HG03520 (cell line): ENCODE measurements at regions not wholly inside any gene's neighbourhood (a gene's known extent, or its start where the extent isn't known, plus 50 kb on each side); places are given as distances from the start of the nearest gene placed in this dataset.

ENCODE experiments used
- ATAC-seq: cut with Tn5 transposase; IDR thresholded peaks from one replicate; pipeline ENCODE4 v1.9.1; 2021; ENCODE audit warnings: mild to moderate bottlenecking, moderate library complexity; ENCODE audit not compliant: unreplicated experiment

DNA sequence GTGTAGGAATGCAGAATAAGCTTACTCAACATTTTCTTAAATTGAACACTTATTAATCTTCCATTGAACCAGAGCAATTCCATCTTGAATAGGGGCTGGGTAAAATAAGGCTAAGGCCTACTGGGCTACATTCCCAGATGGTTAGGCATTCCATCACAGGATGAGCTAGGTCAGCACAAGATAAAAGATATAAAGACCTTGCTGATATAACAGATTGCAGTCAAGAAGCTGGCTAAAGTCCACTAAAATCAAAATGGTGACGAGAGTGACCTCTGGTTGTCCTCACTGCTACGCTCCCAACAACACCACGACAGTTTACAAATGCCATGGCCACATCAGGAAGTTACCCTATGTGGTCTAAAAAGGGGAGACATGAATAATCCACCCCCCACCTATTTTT is 156.1 kb downstream of the NXNL2 start:
- no peak for ATAC-seq

DNA sequence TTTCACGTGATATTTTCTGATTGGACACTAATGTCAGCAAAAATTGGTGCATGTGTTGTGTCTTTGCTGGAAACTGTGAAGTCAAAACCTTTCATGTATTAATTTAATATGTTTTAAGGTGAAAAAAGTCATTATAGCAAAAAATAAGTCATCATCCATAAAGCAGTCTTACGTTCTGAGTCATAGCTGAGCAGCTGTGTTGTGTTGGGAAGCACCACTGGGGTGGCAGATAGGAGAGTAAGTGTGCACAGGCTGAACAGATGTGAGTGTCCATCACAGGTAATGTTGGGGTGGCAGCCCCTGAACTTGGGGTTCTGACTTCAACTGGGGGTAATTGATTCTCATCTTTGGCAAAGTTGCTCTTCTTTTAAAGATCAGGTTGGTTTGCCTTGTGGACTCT is 156.8 kb downstream of the NXNL2 start:
- no peak for ATAC-seq

DNA sequence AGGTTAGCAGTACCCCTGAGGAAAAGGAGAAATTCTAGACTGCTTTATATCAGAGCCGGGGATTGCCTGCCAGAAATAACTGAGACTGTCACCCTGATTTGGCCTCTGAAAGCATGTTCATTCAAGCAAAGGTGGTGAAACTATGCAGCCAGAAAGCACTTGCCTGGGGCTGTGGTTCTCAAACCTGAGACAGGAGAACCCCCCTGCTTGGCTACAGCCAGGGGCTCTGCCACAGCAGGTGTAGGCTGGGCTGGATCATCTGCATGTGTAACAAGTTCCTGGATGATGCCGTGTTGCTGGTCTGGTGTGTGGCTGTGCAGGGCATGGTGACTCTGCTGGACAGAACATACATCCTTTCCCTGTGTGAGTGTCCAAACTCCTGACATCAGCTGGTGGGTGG is 157.8 kb downstream of the NXNL2 start:
- no peak for ATAC-seq

DNA sequence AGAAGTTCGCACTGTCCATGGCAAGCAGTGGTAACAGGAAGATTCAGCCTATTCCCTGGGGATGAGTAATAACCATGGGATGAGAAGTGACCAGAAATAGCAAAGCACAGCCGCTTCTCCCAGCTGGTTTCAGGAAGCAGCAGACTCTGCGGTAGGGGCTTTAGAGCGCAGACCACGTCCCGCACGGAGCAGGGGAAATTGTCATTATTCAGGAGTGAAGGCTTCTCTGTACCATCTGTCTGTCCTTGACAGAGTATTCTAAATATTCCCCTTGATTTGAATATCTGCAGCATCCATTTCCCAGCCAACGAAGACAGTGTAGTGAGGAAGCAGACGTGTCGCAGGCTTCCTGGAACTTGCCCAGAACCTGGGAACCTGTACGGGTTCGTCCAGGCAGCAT is 159.6 kb downstream of the NXNL2 start:
- ATAC-seq = no peak

DNA sequence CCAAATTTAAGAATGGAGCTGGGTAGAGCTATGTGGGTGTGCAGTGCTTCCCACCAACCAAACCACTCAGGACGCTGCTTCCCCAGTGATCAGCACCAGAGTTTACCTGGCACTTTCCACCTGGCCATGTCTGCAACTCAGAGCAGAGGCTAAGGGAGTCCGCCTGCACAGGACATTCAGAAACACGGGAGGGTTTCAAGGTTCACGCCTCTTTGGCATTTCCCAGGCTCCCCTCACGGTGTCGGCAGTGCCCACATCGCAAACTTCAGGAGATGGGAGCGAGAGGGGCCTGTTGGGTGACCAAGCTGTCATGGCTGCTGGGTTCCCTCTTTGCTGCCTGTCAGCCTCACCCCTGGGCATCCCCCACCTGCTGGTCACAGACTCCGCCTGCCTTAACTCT is 161.5 kb downstream of the NXNL2 start:
- no peak for ATAC-seq

DNA sequence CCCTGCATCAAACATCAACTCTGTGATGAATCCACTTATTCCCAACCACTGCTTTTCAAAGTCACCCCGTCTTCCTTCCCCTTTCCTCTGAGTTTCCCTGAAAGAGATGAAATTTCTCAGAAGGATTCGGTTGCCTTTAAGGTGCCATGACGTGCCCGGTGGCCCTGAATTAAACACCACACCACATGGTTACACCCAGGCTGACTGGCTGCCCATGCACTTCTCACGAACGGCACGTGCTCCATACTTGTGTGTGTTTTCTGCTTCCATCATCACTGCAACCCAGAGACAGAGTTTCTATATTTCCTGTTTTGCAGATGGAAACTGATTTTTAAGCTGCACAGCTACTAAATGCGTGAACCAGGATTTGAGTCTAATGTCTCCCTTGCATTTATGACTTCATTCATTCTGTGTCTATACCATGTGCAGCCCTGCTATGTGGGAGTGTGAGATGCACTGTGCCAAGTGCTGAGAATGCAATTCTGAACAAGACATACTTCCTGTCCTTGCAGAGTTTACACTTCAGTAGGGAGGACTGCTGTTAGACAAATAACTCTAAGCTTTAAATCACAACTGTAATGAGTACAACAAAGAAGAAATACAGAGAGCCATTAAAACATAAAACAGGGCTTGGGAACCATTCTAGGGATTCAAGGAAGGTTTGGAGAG is 162.9 kb downstream of the NXNL2 start:
- no peak for ATAC-seq

DNA sequence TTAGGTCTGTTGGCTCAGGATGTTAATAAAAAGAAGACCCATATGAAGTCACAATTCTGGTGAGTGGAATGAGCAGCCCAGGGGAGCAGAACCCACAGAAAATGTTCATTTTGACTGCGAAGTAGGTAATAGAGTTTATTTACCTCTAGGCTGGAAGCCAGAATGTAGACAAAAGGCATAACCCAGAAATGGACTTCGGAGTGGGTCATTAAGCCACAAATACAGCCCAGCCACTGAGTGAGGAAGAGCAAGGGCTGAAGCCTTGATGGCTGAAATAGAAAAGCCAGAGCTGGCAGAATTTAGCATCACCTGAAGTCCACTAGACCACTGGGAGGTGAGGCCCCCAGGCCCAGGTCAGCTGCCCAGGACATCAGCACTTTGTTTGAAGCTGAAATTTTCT is 168.0 kb downstream of the NXNL2 start:
- no peak for ATAC-seq

DNA sequence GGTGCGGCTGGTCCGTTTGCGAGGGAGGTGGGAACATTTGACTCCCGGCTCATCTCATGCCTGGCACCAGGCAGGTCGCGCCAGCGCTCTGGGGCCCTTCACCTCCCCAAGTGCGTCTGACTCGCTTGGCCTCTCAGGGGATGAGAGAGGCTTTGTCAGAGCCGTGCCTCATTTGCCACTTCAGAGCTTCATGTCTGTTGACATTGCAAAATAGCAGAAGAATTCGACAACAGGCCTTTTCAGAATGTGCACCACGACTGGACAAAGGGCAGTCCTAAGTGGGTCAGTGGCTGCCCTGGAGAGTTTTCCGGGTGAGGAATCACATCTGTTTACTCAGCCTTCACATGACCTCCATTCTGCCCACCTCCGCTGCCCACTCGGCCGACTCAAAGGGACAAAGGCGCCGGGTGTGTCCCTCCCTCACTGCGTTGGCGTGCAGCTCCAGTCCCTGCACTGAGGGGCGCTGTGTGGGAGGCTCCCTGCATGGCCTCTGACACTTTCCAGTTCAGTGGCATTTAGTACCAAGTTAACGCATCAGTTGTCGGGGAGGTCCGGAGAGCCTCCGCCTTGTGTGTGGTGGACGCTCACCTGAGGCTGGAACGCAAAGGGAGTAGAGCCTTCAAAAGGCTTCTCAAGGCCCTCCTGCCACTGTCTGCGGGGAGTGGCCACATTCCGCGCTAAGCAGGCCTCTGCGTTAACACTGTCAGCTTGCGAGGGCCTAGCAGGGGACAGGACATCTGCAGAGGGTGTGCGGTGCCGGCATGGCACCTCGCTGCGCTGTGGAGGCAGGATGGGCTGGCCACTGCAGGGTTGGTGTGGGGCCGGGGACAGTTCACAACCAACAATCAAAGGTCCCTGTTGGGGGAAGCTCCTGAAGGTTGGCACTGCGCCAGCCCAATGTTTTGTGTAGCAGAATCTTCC is 171.5 kb downstream of the NXNL2 start:
- ATAC-seq = no peak

DNA sequence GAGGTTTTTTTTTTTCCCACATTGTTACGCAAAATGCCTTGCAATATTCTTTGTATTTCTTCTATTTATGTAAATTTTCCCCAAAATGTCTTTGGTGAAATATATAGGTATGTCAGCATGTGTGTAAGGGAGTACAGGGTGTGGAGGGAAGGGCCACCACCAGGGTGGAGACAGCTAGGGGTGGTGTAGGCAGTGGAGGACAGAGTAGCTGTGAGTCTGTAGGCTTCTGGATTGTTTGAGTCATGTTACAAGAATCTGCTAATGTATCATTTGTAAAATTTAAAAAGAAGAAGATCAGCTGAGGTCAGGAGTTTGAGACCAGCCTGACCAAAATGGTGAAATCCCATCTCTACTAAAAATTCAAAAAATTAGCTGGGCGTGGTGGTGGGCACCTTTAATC is 175.5 kb downstream of the NXNL2 start:
- no peak for ATAC-seq

DNA sequence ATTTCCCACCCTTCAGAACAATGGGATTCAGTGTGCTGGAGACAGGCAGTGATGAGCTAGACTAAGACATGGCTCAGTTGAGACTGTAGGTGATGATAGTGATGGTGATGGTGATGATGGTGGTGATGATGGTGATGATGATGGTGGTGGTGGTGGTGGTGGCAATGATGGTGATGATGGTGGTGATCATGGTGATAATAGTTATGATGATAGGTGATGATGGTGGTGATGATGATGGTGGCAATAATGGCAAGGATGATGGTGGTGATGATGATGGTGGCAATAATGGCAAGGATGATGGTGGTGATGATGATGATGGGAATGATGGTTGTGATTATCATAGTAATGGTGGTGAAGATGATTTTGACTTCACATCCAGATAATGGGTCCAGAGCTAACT is 176.7 kb downstream of the NXNL2 start:
- ATAC-seq = no peak

DNA sequence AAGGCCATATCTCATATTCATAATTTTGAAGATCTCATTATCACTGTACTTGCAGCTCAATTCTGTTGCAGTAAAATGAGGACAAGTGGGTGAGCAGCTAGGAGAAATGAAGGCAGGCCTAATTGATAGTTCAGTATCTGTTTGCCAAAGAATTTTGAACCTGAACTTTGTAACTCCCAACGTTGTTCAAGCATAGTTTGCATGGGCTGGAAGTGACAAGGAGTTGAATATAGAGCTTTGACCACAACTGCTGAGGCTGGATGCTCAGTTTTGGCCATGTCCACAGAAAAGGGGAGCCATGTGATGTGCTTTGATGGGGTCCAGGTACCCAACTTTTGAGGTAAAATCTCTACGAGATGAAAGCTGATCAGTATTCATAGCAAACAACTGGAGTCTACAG is 177.5 kb downstream of the NXNL2 start:
- no peak for ATAC-seq

DNA sequence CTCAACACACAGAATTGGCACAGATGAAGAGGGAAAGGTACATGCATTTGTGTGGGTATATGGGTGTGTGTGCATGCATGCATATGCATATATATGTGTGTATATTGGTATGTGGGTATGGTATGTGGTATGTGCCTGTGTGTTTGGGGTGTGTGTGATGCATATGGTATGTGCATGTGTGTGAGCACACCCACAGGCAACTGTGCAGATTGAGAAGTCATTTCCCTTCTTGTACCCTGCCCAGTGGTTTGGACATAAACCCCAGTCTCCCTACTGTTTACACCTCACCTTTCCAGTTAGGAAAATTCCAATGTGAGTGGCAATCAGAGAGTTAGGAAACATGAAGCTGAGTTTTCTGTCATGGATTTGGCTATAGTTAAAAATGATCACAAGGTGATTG is 178.0 kb downstream of the NXNL2 start:
- no peak for ATAC-seq

DNA sequence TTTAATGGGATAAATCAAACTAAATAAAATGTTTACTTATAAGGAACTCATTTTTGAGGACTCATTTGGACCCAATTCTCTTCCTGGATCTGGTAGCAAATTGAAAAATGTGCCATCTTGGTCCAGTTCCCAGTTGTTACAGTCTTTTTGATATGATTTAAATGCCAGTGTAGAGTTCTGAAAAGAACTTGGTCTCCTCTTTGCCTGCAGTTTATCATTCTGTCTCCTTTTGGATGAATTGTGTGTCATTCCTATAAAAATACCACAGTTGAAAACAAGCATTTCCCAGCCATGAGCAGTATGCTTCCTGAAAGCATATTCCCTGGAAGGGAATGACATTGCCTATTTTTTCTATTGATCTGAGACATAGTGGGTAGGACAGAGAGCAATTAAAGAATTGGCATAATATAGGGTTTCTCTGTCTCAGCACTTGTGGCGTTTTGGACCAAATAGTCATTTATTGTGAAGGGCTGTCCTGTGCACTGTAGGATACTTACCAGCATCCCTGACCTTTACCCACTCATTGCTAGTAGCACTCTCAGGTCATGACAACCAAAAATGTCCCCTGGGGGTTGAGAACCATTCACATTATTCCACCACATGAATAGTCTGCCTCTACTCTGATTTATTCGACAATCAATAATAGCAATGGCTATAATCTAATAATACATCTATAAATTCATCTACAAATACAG is 181.8 kb downstream of the NXNL2 start:
- no peak for ATAC-seq

DNA sequence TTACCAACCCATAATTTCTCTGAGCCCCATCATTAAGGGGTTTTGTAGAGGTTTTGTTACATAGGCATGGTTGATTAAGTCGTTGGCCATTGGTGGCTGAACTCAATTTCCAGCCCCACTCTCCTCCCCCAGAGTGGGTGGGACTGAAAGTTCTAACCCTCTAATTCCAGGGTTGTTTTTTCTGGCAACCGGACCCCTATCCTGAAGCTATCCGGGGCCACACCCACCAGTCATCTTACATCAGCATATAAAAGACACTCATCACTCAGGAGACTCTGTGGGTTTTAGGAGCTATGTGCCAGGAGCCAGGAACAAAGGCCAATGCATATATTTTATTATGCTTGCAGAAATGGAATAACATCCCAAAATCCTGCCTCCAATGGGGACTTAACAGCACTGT is 186.0 kb downstream of the NXNL2 start:
- no peak for ATAC-seq

DNA sequence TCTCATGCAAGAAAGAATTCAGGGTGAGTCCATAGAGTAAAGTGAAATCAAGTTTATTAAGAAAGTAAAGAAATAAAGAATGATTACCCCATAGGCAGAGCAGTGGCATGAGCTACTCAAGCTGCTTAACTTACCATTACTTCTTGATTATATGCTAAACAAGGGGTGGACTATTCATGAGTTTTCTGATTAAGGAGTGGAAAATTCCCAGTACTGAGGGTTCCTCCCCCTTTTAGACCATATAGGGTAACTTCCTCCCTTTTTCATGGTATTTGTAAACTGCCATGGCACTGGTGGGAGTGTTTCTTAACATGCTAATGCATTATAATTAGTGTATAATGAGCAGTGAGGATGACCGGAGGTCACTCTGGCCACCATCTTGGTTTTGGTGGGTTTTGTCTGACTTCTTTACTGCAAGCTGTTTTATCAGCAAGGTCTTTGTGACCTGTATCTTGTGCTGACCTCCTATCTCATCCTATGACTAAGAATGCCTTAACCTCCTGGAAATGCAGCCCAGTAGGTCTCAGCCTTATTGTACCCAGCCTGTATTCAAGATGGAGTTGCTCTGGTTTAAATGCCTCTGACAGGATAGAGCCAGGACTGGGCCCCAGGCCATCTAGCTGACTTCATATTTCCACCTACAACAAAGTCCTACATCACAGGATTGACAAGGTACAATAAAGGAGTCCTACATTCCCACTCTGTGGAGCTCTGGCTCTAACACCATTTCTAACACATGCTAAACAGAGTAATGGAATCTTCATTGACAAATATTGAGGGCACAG is 186.7 kb downstream of the NXNL2 start:
- ATAC-seq = no peak

DNA sequence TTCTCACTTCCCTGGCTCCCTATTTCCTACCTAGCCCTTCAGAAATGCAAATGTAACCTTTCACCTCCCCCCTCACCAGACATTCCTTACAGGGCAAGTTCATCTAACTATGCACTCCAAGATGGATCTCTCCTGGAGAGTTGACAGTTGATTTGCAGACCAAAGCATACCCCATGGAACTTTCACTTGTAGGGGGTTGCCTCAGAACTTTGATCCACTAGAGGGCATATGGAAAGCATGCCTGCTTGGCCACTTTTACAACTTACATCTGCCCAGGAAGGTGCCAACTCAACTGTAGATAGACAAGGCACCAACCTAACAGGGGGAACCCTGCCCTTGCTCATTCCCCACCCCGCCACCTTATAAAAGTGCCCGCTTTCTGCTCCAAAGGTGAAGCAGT is 187.8 kb downstream of the NXNL2 start:
- no peak for ATAC-seq

DNA sequence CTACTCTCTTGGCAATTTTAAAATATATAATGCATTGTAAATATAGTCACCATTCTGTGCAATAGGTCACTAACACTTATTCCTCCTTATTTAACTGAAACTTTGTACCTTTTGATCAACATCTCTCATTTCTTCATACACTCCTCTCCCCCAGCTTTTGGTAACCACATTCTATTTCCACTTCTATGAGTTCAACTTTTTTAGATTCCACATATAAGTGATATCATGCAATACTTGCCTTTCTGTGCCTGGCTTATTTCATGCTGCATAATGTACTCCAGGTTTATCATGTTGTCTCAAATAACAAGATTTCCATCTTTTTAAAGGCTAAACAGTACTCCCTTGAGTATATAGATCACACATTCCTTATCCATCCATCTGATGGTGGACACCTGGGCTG is 188.8 kb downstream of the NXNL2 start:
- no peak for ATAC-seq

DNA sequence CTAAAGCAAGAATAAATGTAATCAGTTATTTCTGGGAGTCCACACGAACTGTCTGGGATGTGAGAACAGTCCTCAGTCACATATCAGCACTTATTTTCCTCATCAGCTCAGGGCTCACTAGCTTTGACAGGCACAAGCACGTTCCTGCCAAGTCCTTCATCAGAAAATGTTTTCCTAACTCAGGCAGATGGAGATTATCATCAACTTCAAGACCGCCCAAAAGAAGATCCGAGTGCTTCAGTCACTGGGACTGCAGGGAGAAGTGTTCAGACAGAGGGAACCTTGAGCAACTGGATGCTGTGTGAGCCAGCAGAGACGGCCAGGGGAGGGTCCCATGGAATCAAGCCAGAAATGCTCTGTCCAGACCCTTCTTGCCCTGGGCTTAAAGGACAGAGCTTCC is 189.4 kb downstream of the NXNL2 start:
- ATAC-seq = no peak

DNA sequence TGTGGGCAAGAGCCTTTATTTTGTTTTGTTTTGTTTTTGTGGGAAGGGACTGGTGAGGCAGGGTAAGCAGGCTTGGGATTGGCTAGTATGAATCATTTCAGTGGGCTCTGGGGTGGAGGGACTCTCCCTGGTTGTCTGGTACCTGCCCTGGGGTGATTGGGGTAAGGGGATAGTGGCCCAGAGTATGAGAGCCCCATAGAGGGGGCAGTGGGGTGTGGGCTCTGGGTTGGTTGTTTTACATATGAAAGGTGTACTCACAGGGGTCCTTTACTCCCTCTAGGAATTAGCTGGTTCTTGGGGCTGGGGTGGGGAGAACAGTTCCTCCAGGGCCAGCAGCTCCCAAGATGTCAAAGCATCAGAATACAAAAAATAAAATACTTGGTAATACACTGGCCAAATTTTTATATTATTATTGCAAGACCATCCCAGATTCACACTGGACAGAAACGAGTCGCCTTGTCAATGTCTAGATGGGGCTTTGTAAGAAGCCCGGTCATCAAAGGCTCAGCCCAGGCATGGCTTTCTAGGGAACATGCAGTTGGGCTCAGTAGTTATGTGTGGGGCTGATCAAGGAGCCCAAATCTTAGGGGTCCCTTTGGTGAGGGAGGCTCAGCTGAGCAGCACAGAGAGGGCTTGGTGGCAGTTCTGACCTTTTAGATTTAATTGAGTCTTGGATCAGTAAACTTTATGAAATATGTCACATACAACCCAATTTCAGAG is 190.5 kb downstream of the NXNL2 start:
- no peak for ATAC-seq

DNA sequence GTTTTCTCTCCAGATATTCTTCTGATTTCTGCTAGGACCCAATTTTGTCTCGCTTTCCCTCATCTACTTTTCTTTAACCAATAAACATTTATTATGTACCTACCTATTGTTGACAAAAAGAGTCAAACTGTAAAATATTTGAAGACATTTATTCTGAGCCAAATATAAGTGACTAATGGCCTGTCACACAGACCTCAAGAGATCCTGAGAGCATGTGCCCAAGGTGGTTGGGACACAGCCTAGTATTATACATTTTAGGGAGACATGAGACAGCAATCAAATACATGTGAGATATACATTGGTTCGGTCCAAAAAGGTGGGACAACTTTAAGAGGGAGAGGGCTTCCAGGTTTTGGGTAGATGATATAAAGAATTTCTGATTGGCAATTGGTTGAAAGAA is 191.8 kb downstream of the NXNL2 start:
- ATAC-seq = no peak
